ENCODE measurements at regions not wholly inside any gene's neighbourhood (a gene's known extent, or its start where the extent isn't known, plus 50 kb on each side); places are given as distances from the start of the nearest gene placed in this dataset.

GRCh38 chr3:152977366-152977765 lies 142.4 kb downstream of the P2RY1 start:
- no peak for TF ChIP-seq ZBTB4 (CRISPR knock-in tag; IDR thresholded peaks at IDR 0.05)
- no peak for TF ChIP-seq ATF3 (IDR thresholded peaks at IDR 0.05; ENCODE audit: borderline replicate concordance, extremely low read depth, low read depth, low read length)
- no peak for TF ChIP-seq RCOR1 (conservative IDR thresholded peaks at IDR 0.05; ENCODE audit: low read depth, low read length)
- TF ChIP-seq NFYB (IDR thresholded peaks at IDR 0.05; ENCODE audit: insufficient read depth, low read depth, low read length), result no peak
- TF ChIP-seq RAD21 (IDR thresholded peaks at IDR 0.05; ENCODE audit: insufficient read depth, low read depth, low read length), result no peak
- TF ChIP-seq ELK1 (IDR thresholded peaks at IDR 0.05; ENCODE audit: low read depth, low read length), result no peak
- TF ChIP-seq TCF12 (IDR thresholded peaks at IDR 0.05; ENCODE audit: low read depth, low read length), result no peak
- TF ChIP-seq CTCF (IDR thresholded peaks at IDR 0.05 in 2 of 3, conservative IDR thresholded peaks at IDR 0.05 in 1 of 3; ENCODE audit: control insufficient read depth in 2 of 3, extremely low read depth in 1 of 3, insufficient read depth in 1 of 3, low read depth in 3 of 3, low read length in 3 of 3), result no peak
- no peak for TF ChIP-seq ETV6 (conservative IDR thresholded peaks at IDR 0.05 in 1 of 2, IDR thresholded peaks at IDR 0.05 in 1 of 2; ENCODE audit: borderline replicate concordance in 1 of 2, low read depth in 1 of 2)
- TF ChIP-seq MXI1 (IDR thresholded peaks at IDR 0.05; ENCODE audit: low read depth, low read length), result no peak
- TF ChIP-seq MEF2A (IDR thresholded peaks at IDR 0.05; ENCODE audit: insufficient read depth, low read depth, low read length), result no peak
- no peak for TF ChIP-seq USF2 (IDR thresholded peaks at IDR 0.05; ENCODE audit: borderline replicate concordance, low read depth, low read length)
- TF ChIP-seq CBX5 (IDR thresholded peaks at IDR 0.05; ENCODE audit: low read depth), result no peak

All from GM12878 (cell line).